HG03571 (cell line): ENCODE measurements at regions not wholly inside any gene's neighbourhood (a gene's known extent, or its start where the extent isn't known, plus 50 kb on each side); places are given as distances from the start of the nearest gene placed in this dataset.
"Not testable (repeated sequence)": the region's sequence is repeated elsewhere in the genome, so short reads cannot be mapped to it uniquely, and the experiment has no call there.

Source experiments
- ATAC-seq: cut with Tn5 transposase; IDR thresholded peaks from one replicate; pipeline ENCODE4 v1.9.1; 2021; ENCODE audit not compliant: unreplicated experiment

- ATAC-seq = no peak
Observed at GRCh38 chr2:64277101-64277849, 133.1 kb upstream of the PELI1 start.

GRCh38 chr2:64280812-64281211, 136.6 kb upstream of the PELI1 start:
- ATAC-seq = not testable (repeated sequence)

GRCh38 chr2:64283006-64283570, 138.9 kb upstream of the PELI1 start:
- ATAC-seq = peak; percentile 17

- peak; percentile 93 for ATAC-seq
Observed at GRCh38 chr2:64283641-64284361, 139.6 kb upstream of the PELI1 start.

- no peak for ATAC-seq
Observed at GRCh38 chr2:64284751-64285150, 140.5 kb upstream of the PELI1 start.

- ATAC-seq = no peak
Observed at GRCh38 chr2:64287202-64287740, 143.1 kb upstream of the PELI1 start.

GRCh38 chr2:64288321-64289193, 144.3 kb upstream of the PELI1 start:
- no peak for ATAC-seq

- no peak for ATAC-seq
Observed at GRCh38 chr2:64289251-64289650, 145.0 kb upstream of the PELI1 start.

- ATAC-seq = no peak
Observed at GRCh38 chr2:64289737-64290136, 145.5 kb upstream of the PELI1 start.

- no peak for ATAC-seq
Observed at GRCh38 chr2:64291181-64291580, 147.0 kb upstream of the PELI1 start.

GRCh38 chr2:64295326-64296139, 151.3 kb upstream of the PELI1 start:
- ATAC-seq = no peak

- ATAC-seq = no peak
Observed at GRCh38 chr2:64296140-64296480, 151.9 kb upstream of the PELI1 start.

- no peak for ATAC-seq
Observed at GRCh38 chr2:64296695-64297346, 152.6 kb upstream of the PELI1 start.

- no peak for ATAC-seq
Observed at GRCh38 chr2:64298161-64298560, 153.9 kb upstream of the PELI1 start.

- ATAC-seq = no peak
Observed at GRCh38 chr2:64300066-64300465, 153.9 kb upstream of the LGALSL start.

- no peak for ATAC-seq
Observed at GRCh38 chr2:64303250-64303649, 150.7 kb upstream of the LGALSL start.

GRCh38 chr2:64307421-64307820, 146.5 kb upstream of the LGALSL start:
- no peak for ATAC-seq

GRCh38 chr2:64311191-64311910, 142.6 kb upstream of the LGALSL start:
- no peak for ATAC-seq
